Left hindlimb (tissue), 1 donor: ENCODE measurements at regions not wholly inside any gene's neighbourhood (a gene's known extent, or its start where the extent isn't known, plus 50 kb on each side); places are given as distances from the start of the nearest gene placed in this dataset.
"Not testable (repeated sequence)": the region's sequence is repeated elsewhere in the genome, so short reads cannot be mapped to it uniquely, and the experiment has no call there.

Source experiments
- DNase-seq: peaks from one replicate; pipeline ENCODE4 v3.0.0-alpha.2; 2018

- no peak for DNase-seq
Observed at GRCh38 chr4:129254526-129254925, 158.6 kb downstream of the C4orf33 start.

GRCh38 chr4:129261584-129261983, 165.6 kb downstream of the C4orf33 start:
- no peak for DNase-seq

GRCh38 chr4:129264008-129264657, 168.2 kb downstream of the C4orf33 start:
- DNase-seq: no peak

GRCh38 chr4:129278868-129279267, 182.9 kb downstream of the C4orf33 start:
- no peak for DNase-seq

- no peak for DNase-seq
Observed at GRCh38 chr4:129282293-129282692, 186.3 kb downstream of the C4orf33 start.

GRCh38 chr4:129292194-129292593, 196.2 kb downstream of the C4orf33 start:
- DNase-seq: not testable (repeated sequence)

GRCh38 chr4:129314781-129315180, 218.8 kb downstream of the C4orf33 start:
- no peak for DNase-seq

- DNase-seq: no peak
Observed at GRCh38 chr4:129322920-129323319, 227.0 kb downstream of the C4orf33 start.

- no peak for DNase-seq
Observed at GRCh38 chr4:129323658-129324057, 227.7 kb downstream of the C4orf33 start.

- no peak for DNase-seq
Observed at GRCh38 chr4:129326571-129327460, 230.9 kb downstream of the C4orf33 start.

- no peak for DNase-seq
Observed at GRCh38 chr4:129327637-129328036, 231.7 kb downstream of the C4orf33 start.

GRCh38 chr4:129328162-129328561, 232.2 kb downstream of the C4orf33 start:
- no peak for DNase-seq

- DNase-seq: no peak
Observed at GRCh38 chr4:129334136-129334535, 238.2 kb downstream of the C4orf33 start.

- DNase-seq: peak; percentile 52
Observed at GRCh38 chr4:129335276-129335675, 239.3 kb downstream of the C4orf33 start.

- DNase-seq: no peak
Observed at GRCh38 chr4:129335818-129336217, 239.9 kb downstream of the C4orf33 start.

GRCh38 chr4:129336457-129337227, 240.7 kb downstream of the C4orf33 start:
- DNase-seq: no peak

GRCh38 chr4:129337228-129337620, 241.3 kb downstream of the C4orf33 start:
- DNase-seq: no peak

- no peak for DNase-seq
Observed at GRCh38 chr4:129342819-129343408, 247.0 kb downstream of the C4orf33 start.

GRCh38 chr4:129344058-129344457, 248.1 kb downstream of the C4orf33 start:
- DNase-seq: peak; percentile 35

- DNase-seq: no peak
Observed at GRCh38 chr4:129345609-129346008, 249.7 kb downstream of the C4orf33 start.

GRCh38 chr4:129346036-129346435, 250.1 kb downstream of the C4orf33 start:
- DNase-seq: no peak

GRCh38 chr4:129346734-129347133, 250.8 kb downstream of the C4orf33 start:
- no peak for DNase-seq
